Right lobe of liver (tissue), 6 donors: ENCODE measurements at regions not wholly inside any gene's neighbourhood (a gene's known extent, or its start where the extent isn't known, plus 50 kb on each side); places are given as distances from the start of the nearest gene placed in this dataset.

Source experiments
- ATAC-seq, 4 donors: fragments of 200-7000 bp; cut with Tn5 transposase; one replicate each; pipeline ENCODE4 v1.9.1; 2020; ENCODE audit warnings: mild to moderate bottlenecking in 4 of 4, moderate library complexity in 4 of 4
- DNase-seq, 3 donors: peaks; one replicate each; pipeline ENCODE4 v3.0.0-alpha.2; 2020
- H3K27ac ChIP-seq, 3 donors: fragments of 200-600 bp; one replicate each; pipeline ENCODE4 v1.8.0; 2022
- H3K27me3 ChIP-seq, 2 donors: fragments of 200-600 bp; one replicate each; pipeline ENCODE4 v1.8.0; 2022
- H3K36me3 ChIP-seq, 4 donors: fragments of 200-600 bp; sonication (generic) in 1 of 4; one replicate each; pipeline versions ENCODE4 v1.5.1 to v1.8.0; 2017 to 2022; ENCODE audit warnings: control low read depth in 1 of 4
- H3K4me1 ChIP-seq, 4 donors: fragments of 200-600 bp; sonication (generic) in 1 of 4; one replicate each; pipeline versions ENCODE4 v1.5.1 to v1.8.0; 2017 to 2022; ENCODE audit warnings: control low read depth in 1 of 4
- H3K4me3 ChIP-seq, 3 donors: fragments of 200-600 bp; one replicate each; pipeline ENCODE4 v1.8.0; 2022
- H3K9me3 ChIP-seq, 4 donors: fragments of 200-600 bp; sonication (generic) in 1 of 4; one replicate each; pipeline versions ENCODE4 v1.5.1 to v1.8.0; 2017 to 2022; ENCODE audit warnings: control low read depth in 1 of 4
- POLR2A ChIP-seq: fragments of 450-650 bp; IDR thresholded peaks from one replicate; pipeline ENCODE4 v1.6.1; 2017; ENCODE audit warnings: antibody characterized with exemption, mild to moderate bottlenecking
- WGBS: methylation state at CpG from one replicate; pipeline ENCODE4 v1.1.6; 2018; ENCODE audit warnings: low coverage, low lambda C conversion rate; ENCODE audit not compliant: insufficient coverage; ENCODE audit errors: missing lambda C conversion rate; 5-methylcytosine and 5-hydroxymethylcytosine counted together
- intact Hi-C, 2 donors: fragments of 100-400 bp; cut with DNase I; formaldehyde crosslinking; loops; one replicate each; pipeline versions ENCODE4 v1.11.2 to v1.14.1; 2022
- TF ChIP-seq, protein P1 (sequence below), 4 donors: fragments of 200-600 bp in 3 of 4; fragments of 450-650 bp in 1 of 4; IDR thresholded peaks; one replicate each; pipeline versions ENCODE4 v1.5.1 to v1.8.0; 2016 to 2022; ENCODE audit warnings: antibody characterized with exemption in 4 of 4, mild to moderate bottlenecking in 2 of 4
- donor health status: DM: no; HTN: yes; CAD: no.
- donor health status: DM: no; HTN: no; CAD: no.
- donor health status: DM: no; HTN: no; CAD: no.
- donor health status: DM: no; HTN: yes; CAD: no.
- donor health status: DM: no; HTN: yes; CAD: no.

GRCh38 chr16:5791011-5791657 lies 693.5 kb upstream of the EEF2KMT start:
- Histone ChIP-seq H3K36me3 (no peaks in the 10 kb centered on the region), H3K27me3 (no peaks in the 10 kb centered on the region), H3K27ac (no peak overlapping the region), H3K4me1 (no peaks in the 10 kb centered on the region), H3K4me3 (no peak overlapping the region), H3K9me3 (no peaks in the 10 kb centered on the region)
- intact Hi-C loops, result no loop called here
- DNase-seq (no peak), ATAC-seq (no peak)
- 43% methylated on average over 8 of the region's 8 CpGs for WGBS
- TF ChIP-seq, protein P1, sequence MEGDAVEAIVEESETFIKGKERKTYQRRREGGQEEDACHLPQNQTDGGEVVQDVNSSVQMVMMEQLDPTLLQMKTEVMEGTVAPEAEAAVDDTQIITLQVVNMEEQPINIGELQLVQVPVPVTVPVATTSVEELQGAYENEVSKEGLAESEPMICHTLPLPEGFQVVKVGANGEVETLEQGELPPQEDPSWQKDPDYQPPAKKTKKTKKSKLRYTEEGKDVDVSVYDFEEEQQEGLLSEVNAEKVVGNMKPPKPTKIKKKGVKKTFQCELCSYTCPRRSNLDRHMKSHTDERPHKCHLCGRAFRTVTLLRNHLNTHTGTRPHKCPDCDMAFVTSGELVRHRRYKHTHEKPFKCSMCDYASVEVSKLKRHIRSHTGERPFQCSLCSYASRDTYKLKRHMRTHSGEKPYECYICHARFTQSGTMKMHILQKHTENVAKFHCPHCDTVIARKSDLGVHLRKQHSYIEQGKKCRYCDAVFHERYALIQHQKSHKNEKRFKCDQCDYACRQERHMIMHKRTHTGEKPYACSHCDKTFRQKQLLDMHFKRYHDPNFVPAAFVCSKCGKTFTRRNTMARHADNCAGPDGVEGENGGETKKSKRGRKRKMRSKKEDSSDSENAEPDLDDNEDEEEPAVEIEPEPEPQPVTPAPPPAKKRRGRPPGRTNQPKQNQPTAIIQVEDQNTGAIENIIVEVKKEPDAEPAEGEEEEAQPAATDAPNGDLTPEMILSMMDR (IDR thresholded peaks at IDR 0.05), result no peak
- no peak for TF ChIP-seq POLR2A

GRCh38 chr16:5790512-5790911 lies 692.9 kb upstream of the EEF2KMT start:
- no peak for ATAC-seq

GRCh38 chr16:5789033-5789432 lies 691.4 kb upstream of the EEF2KMT start:
- H3K27ac ChIP-seq, result no peak overlapping the region
- intact Hi-C loops, result no loop called here
- no peak overlapping the region for H3K4me3 ChIP-seq
- no peaks in the 10 kb centered on the region for H3K27me3 ChIP-seq
- WGBS, result 29% methylated on average over 2 of the region's 2 CpGs
- ATAC-seq, result no peak
- H3K9me3 ChIP-seq, result no peaks in the 10 kb centered on the region
- H3K4me1 ChIP-seq, result no peaks in the 10 kb centered on the region
- H3K36me3 ChIP-seq, result no peaks in the 10 kb centered on the region
- no peak for DNase-seq
- TF ChIP-seq, protein P1 (IDR thresholded peaks at IDR 0.05), result no peak
- no peak for TF ChIP-seq POLR2A

More at GRCh38 chr16:5790512-5790911, 692.9 kb upstream of the EEF2KMT start:
- TF ChIP-seq POLR2A, result no peak
- TF ChIP-seq, protein P1 (IDR thresholded peaks at IDR 0.05), result no peak
- 40% methylated on average over 4 of the region's 4 CpGs for WGBS
- Histone ChIP-seq H3K4me1 (no peaks in the 10 kb centered on the region), H3K9me3 (no peaks in the 10 kb centered on the region), H3K36me3 (no peaks in the 10 kb centered on the region), H3K27me3 (no peaks in the 10 kb centered on the region), H3K4me3 (no peak overlapping the region), H3K27ac (no peak overlapping the region)
- DNase-seq, result no peak
- intact Hi-C loops, result no loop called here

- no peak for ATAC-seq
- WGBS, result 50% methylated on average over 2 of the region's 4 CpGs
- H3K9me3 ChIP-seq, result no peaks in the 10 kb centered on the region
Observed at GRCh38 chr16:5781436-5781835, 683.8 kb upstream of the EEF2KMT start.

More at GRCh38 chr16:5781436-5781835, 683.8 kb upstream of the EEF2KMT start:
- DNase-seq, result no peak
- intact Hi-C loops, result no loop called here
- H3K27ac ChIP-seq, result no peak overlapping the region
- no peaks in the 10 kb centered on the region for H3K4me1 ChIP-seq
- H3K4me3 ChIP-seq, result no peak overlapping the region
- no peaks in the 10 kb centered on the region for H3K27me3 ChIP-seq
- TF ChIP-seq POLR2A, result no peak
- TF ChIP-seq, protein P1 (IDR thresholded peaks at IDR 0.05), result no peak
- H3K36me3 ChIP-seq, result no peaks in the 10 kb centered on the region
